ENCODE measurements at regions not wholly inside any gene's neighbourhood (a gene's known extent, or its start where the extent isn't known, plus 50 kb on each side); places are given as distances from the start of the nearest gene placed in this dataset.

DNA sequence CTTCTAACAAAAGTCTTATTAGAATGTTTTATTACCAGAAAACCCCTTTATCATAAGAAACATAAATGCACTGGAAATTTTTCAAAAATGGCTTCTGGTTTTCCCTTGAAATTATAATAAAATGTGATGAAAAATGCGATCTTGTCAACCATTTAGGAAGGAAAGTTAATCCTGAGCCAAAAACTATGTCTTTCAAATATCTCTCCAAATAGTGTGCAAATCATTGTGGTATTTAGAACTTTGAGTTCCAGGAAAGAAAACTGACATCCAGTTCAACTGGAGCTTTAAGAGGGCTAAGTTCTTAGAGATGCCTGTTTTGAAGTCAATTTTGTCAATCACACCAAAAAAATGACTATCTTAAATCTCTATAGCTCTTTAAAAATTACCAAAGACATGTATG, 425.4 kb downstream of the DNAH5 start:
- intact Hi-C loops (cut with DNase I) = no loop called here
- no peaks in the 10 kb centered on the region for H3K4me1 ChIP-seq
- no peaks in the 10 kb centered on the region for H3K27me3 ChIP-seq
- DNase-seq = no peak
- no peak overlapping the region for H3K9ac ChIP-seq (ENCODE audit: low read depth in 2 of 2, low read length in 2 of 2)
- TF ChIP-seq, protein P1, sequence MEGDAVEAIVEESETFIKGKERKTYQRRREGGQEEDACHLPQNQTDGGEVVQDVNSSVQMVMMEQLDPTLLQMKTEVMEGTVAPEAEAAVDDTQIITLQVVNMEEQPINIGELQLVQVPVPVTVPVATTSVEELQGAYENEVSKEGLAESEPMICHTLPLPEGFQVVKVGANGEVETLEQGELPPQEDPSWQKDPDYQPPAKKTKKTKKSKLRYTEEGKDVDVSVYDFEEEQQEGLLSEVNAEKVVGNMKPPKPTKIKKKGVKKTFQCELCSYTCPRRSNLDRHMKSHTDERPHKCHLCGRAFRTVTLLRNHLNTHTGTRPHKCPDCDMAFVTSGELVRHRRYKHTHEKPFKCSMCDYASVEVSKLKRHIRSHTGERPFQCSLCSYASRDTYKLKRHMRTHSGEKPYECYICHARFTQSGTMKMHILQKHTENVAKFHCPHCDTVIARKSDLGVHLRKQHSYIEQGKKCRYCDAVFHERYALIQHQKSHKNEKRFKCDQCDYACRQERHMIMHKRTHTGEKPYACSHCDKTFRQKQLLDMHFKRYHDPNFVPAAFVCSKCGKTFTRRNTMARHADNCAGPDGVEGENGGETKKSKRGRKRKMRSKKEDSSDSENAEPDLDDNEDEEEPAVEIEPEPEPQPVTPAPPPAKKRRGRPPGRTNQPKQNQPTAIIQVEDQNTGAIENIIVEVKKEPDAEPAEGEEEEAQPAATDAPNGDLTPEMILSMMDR (IDR thresholded peaks at IDR 0.05) = no peak
- no peaks in the 10 kb centered on the region for H3K36me3 ChIP-seq
- H3K9me3 ChIP-seq = no peaks in the 10 kb centered on the region
- no peak overlapping the region for H3K4me3 ChIP-seq
- H3K27ac ChIP-seq = no peak overlapping the region

DNA sequence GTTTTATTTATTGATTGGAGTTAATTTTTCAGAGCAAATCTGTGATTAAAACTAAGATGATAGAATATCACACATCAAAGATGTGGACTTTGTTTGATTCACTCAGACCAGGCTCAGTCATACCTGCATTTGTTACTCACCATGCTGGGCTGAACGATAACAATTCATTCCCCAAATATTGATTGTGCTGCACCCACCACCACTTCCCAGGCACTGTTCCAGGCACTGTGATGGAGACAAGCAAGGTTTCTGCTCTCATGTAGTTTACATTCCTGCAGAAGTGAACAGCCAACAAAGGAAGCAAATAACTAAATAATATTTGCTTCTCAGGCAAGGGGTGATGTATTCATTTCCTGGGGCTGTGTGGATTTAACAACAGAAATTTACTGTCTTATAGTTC, 428.3 kb downstream of the DNAH5 start:
- TF ChIP-seq, protein P1 (IDR thresholded peaks at IDR 0.05) = no peak
- Histone ChIP-seq H3K36me3 (no peaks in the 10 kb centered on the region), H3K4me1 (no peaks in the 10 kb centered on the region), H3K27me3 (no peaks in the 10 kb centered on the region), H3K27ac (no peak overlapping the region), H3K4me3 (no peak overlapping the region), H3K9me3 (no peaks in the 10 kb centered on the region), H3K9ac (ENCODE audit: low read depth in 2 of 2, low read length in 2 of 2) (no peak overlapping the region)
- no peak for DNase-seq
- intact Hi-C loops (cut with DNase I) = no loop called here

DNA sequence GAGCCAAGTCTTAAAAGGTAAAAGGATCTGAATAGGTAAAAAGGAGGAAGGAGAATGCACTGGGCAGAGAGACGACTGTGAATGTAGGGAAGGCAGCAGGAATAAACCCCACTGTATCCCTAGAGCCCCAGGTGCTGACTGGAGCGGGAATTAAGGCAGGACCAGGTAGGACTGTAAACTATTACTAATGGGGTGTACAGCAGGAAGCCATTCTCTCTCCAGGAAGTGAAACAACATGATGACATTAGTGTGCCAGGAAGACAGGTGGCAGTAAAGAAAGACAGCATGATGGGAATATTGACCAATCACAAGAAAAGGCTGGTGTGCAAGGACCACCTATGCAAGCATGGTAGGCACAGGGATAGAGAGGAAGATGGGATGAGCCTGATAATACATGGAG, 433.0 kb downstream of the DNAH5 start:
- Histone ChIP-seq H3K4me1 (no peaks in the 10 kb centered on the region), H3K27me3 (no peaks in the 10 kb centered on the region), H3K9ac (ENCODE audit: low read depth in 2 of 2, low read length in 2 of 2) (no peak overlapping the region), H3K27ac (no peak overlapping the region), H3K36me3 (no peaks in the 10 kb centered on the region), H3K4me3 (no peak overlapping the region), H3K9me3 (no peaks in the 10 kb centered on the region)
- TF ChIP-seq, protein P1 (IDR thresholded peaks at IDR 0.05) = no peak
- no peak for DNase-seq
- intact Hi-C loops (cut with DNase I) = no loop called here

DNA sequence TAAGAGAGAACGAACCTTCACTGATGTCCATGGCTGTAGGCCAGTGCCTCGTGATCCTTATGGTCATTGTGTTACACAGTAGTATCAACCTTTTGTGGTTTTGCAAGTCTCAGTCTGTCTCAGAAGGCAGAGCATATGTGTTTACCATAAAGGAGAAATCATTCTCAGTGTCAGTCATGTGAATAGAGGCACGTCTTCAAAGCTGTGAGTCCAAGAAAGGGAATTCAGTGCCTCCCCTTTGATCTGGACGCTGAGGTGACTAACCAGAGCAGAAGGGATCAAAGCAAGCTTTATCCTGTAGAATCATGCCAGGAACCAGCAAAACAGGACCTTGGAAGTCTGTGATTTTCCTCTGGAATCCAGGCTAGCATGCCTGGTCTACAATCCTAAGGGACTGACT, 433.9 kb downstream of the DNAH5 start:
- intact Hi-C loops (cut with DNase I) = no loop called here
- H3K27ac ChIP-seq = no peak overlapping the region
- TF ChIP-seq, protein P1 (IDR thresholded peaks at IDR 0.05) = no peak
- H3K9me3 ChIP-seq = no peaks in the 10 kb centered on the region
- H3K27me3 ChIP-seq = no peaks in the 10 kb centered on the region
- no peaks in the 10 kb centered on the region for H3K4me1 ChIP-seq
- DNase-seq = no peak
- H3K36me3 ChIP-seq = no peaks in the 10 kb centered on the region
- no peak overlapping the region for H3K9ac ChIP-seq (ENCODE audit: low read depth in 2 of 2, low read length in 2 of 2)
- H3K4me3 ChIP-seq = no peak overlapping the region

DNA sequence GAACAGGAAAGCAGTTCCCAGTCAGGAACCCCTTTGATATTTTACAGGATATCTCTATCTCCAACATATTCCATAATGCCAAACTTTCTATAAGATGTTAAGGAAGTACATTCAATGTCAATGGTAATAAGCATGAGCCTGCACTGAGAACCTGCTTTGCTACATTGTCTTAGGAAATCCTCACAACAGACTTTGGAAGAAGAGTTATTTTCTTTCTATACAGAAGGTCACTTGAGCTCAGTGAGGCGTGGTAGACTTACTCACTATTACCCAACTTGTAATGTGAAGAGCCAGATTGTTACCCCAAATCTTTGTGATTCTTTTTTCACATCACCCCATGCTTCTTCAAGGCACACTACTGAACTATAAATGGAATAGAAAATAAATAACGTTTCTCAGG, 435.9 kb downstream of the DNAH5 start:
- H3K9ac ChIP-seq (ENCODE audit: low read depth in 2 of 2, low read length in 2 of 2) = no peak overlapping the region
- TF ChIP-seq, protein P1 (IDR thresholded peaks at IDR 0.05) = no peak
- no peak overlapping the region for H3K27ac ChIP-seq
- H3K27me3 ChIP-seq = no peaks in the 10 kb centered on the region
- no peak for DNase-seq
- intact Hi-C loops (cut with DNase I) = no loop called here
- no peaks in the 10 kb centered on the region for H3K36me3 ChIP-seq
- H3K9me3 ChIP-seq = no peaks in the 10 kb centered on the region
- no peak overlapping the region for H3K4me3 ChIP-seq
- no peaks in the 10 kb centered on the region for H3K4me1 ChIP-seq

DNA sequence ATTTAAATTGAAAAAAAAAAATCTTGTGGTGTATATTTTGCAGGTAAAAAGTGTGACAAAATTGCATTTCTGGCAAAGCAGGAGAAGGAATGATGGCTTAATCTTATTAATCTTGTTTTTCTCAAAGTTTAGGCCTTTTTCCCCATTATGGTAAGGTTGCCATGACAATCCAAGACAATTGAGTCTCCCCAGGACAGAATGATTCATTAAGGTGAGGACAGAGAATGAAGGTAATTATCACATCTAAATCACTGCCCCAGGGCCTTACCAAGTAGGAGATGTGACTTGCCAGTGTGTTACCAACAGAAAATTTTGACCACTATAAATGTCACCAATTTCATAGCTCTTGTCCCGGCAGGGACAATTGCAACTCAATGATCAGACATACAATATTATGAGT, 439.2 kb downstream of the DNAH5 start:
- H3K36me3 ChIP-seq = no peaks in the 10 kb centered on the region
- no peak for DNase-seq
- TF ChIP-seq, protein P1 (IDR thresholded peaks at IDR 0.05) = no peak
- H3K27me3 ChIP-seq = no peaks in the 10 kb centered on the region
- no peak overlapping the region for H3K9ac ChIP-seq (ENCODE audit: low read depth in 2 of 2, low read length in 2 of 2)
- H3K9me3 ChIP-seq = no peaks in the 10 kb centered on the region
- H3K4me1 ChIP-seq = no peaks in the 10 kb centered on the region
- H3K4me3 ChIP-seq = no peak overlapping the region
- no peak overlapping the region for H3K27ac ChIP-seq
- intact Hi-C loops (cut with DNase I) = no loop called here

All from colonic mucosa (tissue), 4 donors.